VCaP (cell line): ENCODE measurements at regions not wholly inside any gene's neighbourhood (a gene's known extent, or its start where the extent isn't known, plus 50 kb on each side); places are given as distances from the start of the nearest gene placed in this dataset.

Experiments used
- H3K27ac ChIP-seq: fragments of 450-650 bp; 2 replicates; pipeline ENCODE4 v1.5.1; 2017
- CTCF ChIP-seq: fragments of 450-650 bp; conservative IDR thresholded peaks from 2 replicates; pipeline ENCODE4 v1.5.1; 2017; ENCODE audit warnings: mild to moderate bottlenecking, moderate library complexity

- no peak for TF ChIP-seq CTCF
- H3K27ac ChIP-seq = no peak overlapping the region
Measured at GRCh38 chr4:111628437-111628836, 516.8 kb upstream of the FAM241A start.

GRCh38 chr4:111630705-111631104 lies 514.5 kb upstream of the FAM241A start:
- no peak overlapping the region for H3K27ac ChIP-seq
- TF ChIP-seq CTCF = peak; percentile 61

GRCh38 chr4:111631215-111631999 lies 513.8 kb upstream of the FAM241A start:
- peak; percentile 72 for TF ChIP-seq CTCF
- H3K27ac ChIP-seq = no peak overlapping the region

- H3K27ac ChIP-seq = no peak overlapping the region
- no peak for TF ChIP-seq CTCF
Measured at GRCh38 chr4:111632641-111633151, 512.6 kb upstream of the FAM241A start.

GRCh38 chr4:111633663-111634266 lies 511.5 kb upstream of the FAM241A start:
- no peak for TF ChIP-seq CTCF
- no peak overlapping the region for H3K27ac ChIP-seq

DNA sequence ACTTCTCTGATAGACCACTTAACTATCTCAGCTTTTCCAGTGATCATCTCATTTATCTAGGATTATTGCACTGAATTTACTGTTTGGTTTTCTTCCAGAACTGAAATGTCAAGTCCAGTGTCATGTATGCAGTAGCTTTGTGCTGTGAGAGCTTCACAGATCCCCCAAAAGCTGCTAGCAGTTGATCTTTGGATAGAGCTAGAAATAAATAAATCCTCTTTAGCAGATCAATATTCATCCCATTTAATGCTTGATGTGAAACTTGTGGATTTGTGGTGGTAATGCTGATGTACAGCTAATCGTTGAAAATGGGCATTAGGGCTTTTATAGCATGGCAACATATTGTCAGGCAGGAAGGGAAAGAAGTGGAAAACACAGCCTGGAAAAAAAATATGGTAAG lies 509.6 kb upstream of the FAM241A start:
- TF ChIP-seq CTCF = no peak

DNA sequence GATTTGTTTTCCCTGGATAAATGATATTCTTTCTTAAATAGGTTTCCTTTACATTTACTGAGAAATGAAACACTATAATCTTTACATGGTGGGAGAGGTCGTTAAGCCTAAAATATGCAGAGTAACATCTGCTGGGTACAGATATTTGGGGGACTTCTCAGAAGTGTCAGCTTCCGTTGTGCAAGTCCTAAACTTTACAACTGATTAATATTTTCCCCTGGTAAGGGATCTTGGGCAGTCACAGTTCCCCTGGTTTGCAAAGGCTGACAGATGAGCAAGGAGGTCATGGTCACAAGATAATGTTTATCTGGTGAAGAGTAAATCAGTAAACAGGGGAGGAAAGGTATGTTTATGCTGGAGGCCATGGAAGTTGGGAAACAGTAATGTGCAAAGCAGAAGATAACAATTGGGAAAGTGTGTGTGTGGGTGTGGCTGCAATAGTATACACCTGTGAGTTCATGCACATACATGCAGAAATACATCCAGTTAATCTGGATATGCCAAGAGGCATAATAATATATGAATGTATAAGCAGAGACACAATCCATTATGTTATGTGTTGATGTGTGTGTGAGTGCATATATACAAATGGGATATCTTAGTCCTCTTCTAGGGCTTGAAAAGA lies 508.2 kb upstream of the FAM241A start:
- no peak for TF ChIP-seq CTCF
- no peak overlapping the region for H3K27ac ChIP-seq

More for the DNA sequence above, 509.6 kb upstream of the FAM241A start:
- H3K27ac ChIP-seq = no peak overlapping the region
